Thoracic aorta (tissue), 2 donors: ENCODE measurements at regions not wholly inside any gene's neighbourhood (a gene's known extent, or its start where the extent isn't known, plus 50 kb on each side); places are given as distances from the start of the nearest gene placed in this dataset.

ENCODE experiments used
- ATAC-seq: fragments of 150-250 bp; one replicate; pipeline ENCODE4 v1.8.0; 2017; ENCODE audit warnings: low read depth; ENCODE audit not compliant: insufficient number of reproducible peaks, low FRiP score
- DNase-seq: peaks from one replicate; pipeline ENCODE4 v3.0.0-alpha.2; 2020; ENCODE audit warnings: low spot score
- H3K27ac ChIP-seq, 2 donors: fragments of 200-600 bp; sonication (generic); 1 replicate in 1 of 2; 2 replicates in 1 of 2; pipeline ENCODE4 v1.5.1; 2016; ENCODE audit warnings: mild to moderate bottlenecking in 2 of 2, moderate library complexity in 2 of 2
- H3K27me3 ChIP-seq: fragments of 200-600 bp; sonication (generic); replicated peaks from 2 replicates; pipeline ENCODE4 v1.6.0; 2016; ENCODE audit warnings: mild to moderate bottlenecking; ENCODE audit not compliant: insufficient read depth
- H3K36me3 ChIP-seq: fragments of 200-600 bp; sonication (generic); one replicate; pipeline ENCODE4 v1.5.1; 2016
- H3K4me1 ChIP-seq, 2 donors: fragments of 200-600 bp; sonication (generic); 1 replicate in 1 of 2; 2 replicates in 1 of 2; pipeline versions ENCODE4 v1.5.1 to v1.6.0; 2016; ENCODE audit warnings: low read depth in 2 of 2, mild to moderate bottlenecking in 1 of 2; ENCODE audit not compliant: control insufficient read depth in 1 of 2
- H3K4me3 ChIP-seq: fragments of 200-600 bp; sonication (generic); 2 replicates; pipeline ENCODE4 v1.5.1; 2016; ENCODE audit warnings: mild to moderate bottlenecking
- H3K9me3 ChIP-seq: fragments of 200-600 bp; sonication (generic); 2 replicates; pipeline ENCODE4 v1.5.1; 2016
- CTCF ChIP-seq: fragments of 200-600 bp; sonication (generic); IDR thresholded peaks from one replicate; pipeline ENCODE4 v1.5.1; 2019; ENCODE audit warnings: antibody characterized with exemption

- Histone ChIP-seq H3K27ac (no peak overlapping the region), H3K4me1 (no peaks in the 10 kb centered on the region), H3K36me3 (no peaks in the 10 kb centered on the region), H3K27me3 (no peaks in the 10 kb centered on the region), H3K9me3 (no peaks in the 10 kb centered on the region), H3K4me3 (no peak overlapping the region)
- DNase-seq (no peak), ATAC-seq (no peak)
- no peak for TF ChIP-seq CTCF
Measured at GRCh38 chr6:8535519-8535918, 100.2 kb upstream of the SLC35B3 start.

DNA sequence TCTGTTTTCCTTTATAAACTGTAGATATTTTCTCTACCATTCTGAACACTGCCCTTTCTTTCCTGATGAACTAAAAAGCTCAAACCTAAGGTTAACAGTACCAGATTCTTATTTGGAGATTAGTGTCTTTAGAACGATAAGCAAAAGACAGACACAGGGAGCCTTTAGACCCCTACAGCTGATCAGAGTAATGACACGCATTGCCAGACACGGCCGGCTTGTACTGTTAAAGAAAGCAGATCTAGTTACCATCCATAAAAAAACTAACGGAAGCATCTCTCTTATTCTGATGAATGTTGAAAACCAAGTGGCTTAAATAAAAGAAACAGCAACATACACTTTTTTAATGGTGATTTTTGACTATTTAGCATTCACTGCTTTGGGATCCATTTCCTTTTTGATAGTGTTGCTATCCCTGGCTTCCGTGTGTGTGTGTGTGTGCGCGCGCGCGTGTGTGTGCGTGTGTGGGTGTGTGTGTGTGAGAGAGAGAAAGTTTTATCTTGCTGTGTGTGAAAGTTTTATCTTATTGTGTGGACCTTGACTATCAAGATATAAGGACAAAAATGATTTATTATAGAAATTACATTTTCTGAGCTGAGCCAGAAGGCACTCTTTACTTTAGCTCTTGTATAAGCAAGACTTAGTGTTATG lies 95.6 kb upstream of the SLC35B3 start:
- H3K27ac ChIP-seq = no peak overlapping the region
- H3K4me1 ChIP-seq = no peaks in the 10 kb centered on the region
- no peaks in the 10 kb centered on the region for H3K27me3 ChIP-seq
- no peak for ATAC-seq
- no peaks in the 10 kb centered on the region for H3K36me3 ChIP-seq
- DNase-seq = no peak
- no peaks in the 10 kb centered on the region for H3K9me3 ChIP-seq
- H3K4me3 ChIP-seq = no peak overlapping the region
- TF ChIP-seq CTCF = no peak

GRCh38 chr6:8529250-8529649 lies 93.9 kb upstream of the SLC35B3 start:
- H3K9me3 ChIP-seq = no peaks in the 10 kb centered on the region
- DNase-seq (no peak), ATAC-seq (no peak)
- H3K27me3 ChIP-seq = no peaks in the 10 kb centered on the region
- no peaks in the 10 kb centered on the region for H3K36me3 ChIP-seq
- H3K4me3 ChIP-seq = no peak overlapping the region
- no peak for TF ChIP-seq CTCF
- no peaks in the 10 kb centered on the region for H3K4me1 ChIP-seq
- H3K27ac ChIP-seq = no peak overlapping the region

DNA sequence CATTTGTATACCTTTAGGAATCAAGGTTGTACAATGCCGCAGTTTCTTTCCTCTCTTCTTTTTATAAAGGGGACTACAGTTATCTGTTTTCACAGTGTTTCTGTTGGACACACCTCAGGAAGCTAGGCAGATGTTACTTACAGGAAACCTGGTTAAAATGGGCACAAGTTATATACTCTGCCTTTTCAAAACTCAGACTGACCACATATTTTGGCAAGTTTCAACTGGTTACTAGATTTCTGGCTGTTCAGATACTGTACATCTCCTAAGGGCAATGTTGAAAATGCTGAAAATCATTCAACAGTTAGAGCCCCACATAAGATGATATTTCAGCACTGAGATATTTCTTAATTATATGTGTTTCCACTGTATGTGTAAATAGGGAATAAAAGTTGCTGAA lies 92.5 kb upstream of the SLC35B3 start:
- no peaks in the 10 kb centered on the region for H3K9me3 ChIP-seq
- H3K4me3 ChIP-seq = no peak overlapping the region
- H3K36me3 ChIP-seq = no peaks in the 10 kb centered on the region
- no peak for TF ChIP-seq CTCF
- no peaks in the 10 kb centered on the region for H3K27me3 ChIP-seq
- no peaks in the 10 kb centered on the region for H3K4me1 ChIP-seq
- ATAC-seq = no peak
- no peak overlapping the region for H3K27ac ChIP-seq
- DNase-seq = no peak

- no peaks in the 10 kb centered on the region for H3K36me3 ChIP-seq
- DNase-seq (no peak), ATAC-seq (no peak)
- no peaks in the 10 kb centered on the region for H3K4me1 ChIP-seq
- no peak overlapping the region for H3K4me3 ChIP-seq
- no peaks in the 10 kb centered on the region for H3K9me3 ChIP-seq
- no peak overlapping the region for H3K27ac ChIP-seq
- TF ChIP-seq CTCF = no peak
- H3K27me3 ChIP-seq = no peaks in the 10 kb centered on the region
Measured at GRCh38 chr6:8526624-8527023, 91.3 kb upstream of the SLC35B3 start.
